ENCODE measurements at regions not wholly inside any gene's neighbourhood (a gene's known extent, or its start where the extent isn't known, plus 50 kb on each side); places are given as distances from the start of the nearest gene placed in this dataset.

- H3K27ac ChIP-seq (ENCODE audit: control insufficient read depth, insufficient read depth) = no peak overlapping the region
- no peaks in the 10 kb centered on the region for H4K20me1 ChIP-seq (ENCODE audit: control insufficient read depth, insufficient read depth)
- in situ Hi-C loops (cut with MboI) = no loop called here
- no peaks in the 10 kb centered on the region for H3K79me2 ChIP-seq (ENCODE audit: control insufficient read depth, insufficient read depth, low read length)
- ATAC-seq = no peak
- ChIA-PET CTCF (no interaction called here), RAD21 (ENCODE audit: unreplicated experiment) (no interaction called here), SMC1A (ENCODE audit: uncharacterized antibody, unreplicated experiment) (no interaction called here), POLR2A (no interaction called here)
- 0% methylated on average over 1 of the region's 1 CpG for WGBS (ENCODE audit: insufficient coverage, insufficient replicate concordance, low lambda C conversion rate, missing lambda C conversion rate)
- no peak for DNase-seq (ENCODE audit: low read depth, low spot score)
- no peak overlapping the region for H3K9ac ChIP-seq (ENCODE audit: control insufficient read depth, insufficient read depth, low read length)
- no peak overlapping the region for H3K4me3 ChIP-seq
- FAIRE-seq = no peak
- H3K27me3 ChIP-seq (replicated peaks in 1 of 2; ENCODE audit: control insufficient read depth in 2 of 2, insufficient read depth in 2 of 2, low read length in 1 of 2) = no peaks in the 10 kb centered on the region
- H3K9me3 ChIP-seq (replicated peaks; ENCODE audit: control insufficient read depth, insufficient read depth, low read length) = no peaks in the 10 kb centered on the region
- H3K4me2 ChIP-seq (ENCODE audit: control insufficient read depth, insufficient read depth) = no peak overlapping the region
- no TSS peak for BruUV-seq (replicated peaks)
- no peaks in the 10 kb centered on the region for H3K36me3 ChIP-seq (ENCODE audit: control insufficient read depth in 2 of 2, insufficient read depth in 2 of 2, low read length in 1 of 2)
- TF ChIP-seq, protein P1, sequence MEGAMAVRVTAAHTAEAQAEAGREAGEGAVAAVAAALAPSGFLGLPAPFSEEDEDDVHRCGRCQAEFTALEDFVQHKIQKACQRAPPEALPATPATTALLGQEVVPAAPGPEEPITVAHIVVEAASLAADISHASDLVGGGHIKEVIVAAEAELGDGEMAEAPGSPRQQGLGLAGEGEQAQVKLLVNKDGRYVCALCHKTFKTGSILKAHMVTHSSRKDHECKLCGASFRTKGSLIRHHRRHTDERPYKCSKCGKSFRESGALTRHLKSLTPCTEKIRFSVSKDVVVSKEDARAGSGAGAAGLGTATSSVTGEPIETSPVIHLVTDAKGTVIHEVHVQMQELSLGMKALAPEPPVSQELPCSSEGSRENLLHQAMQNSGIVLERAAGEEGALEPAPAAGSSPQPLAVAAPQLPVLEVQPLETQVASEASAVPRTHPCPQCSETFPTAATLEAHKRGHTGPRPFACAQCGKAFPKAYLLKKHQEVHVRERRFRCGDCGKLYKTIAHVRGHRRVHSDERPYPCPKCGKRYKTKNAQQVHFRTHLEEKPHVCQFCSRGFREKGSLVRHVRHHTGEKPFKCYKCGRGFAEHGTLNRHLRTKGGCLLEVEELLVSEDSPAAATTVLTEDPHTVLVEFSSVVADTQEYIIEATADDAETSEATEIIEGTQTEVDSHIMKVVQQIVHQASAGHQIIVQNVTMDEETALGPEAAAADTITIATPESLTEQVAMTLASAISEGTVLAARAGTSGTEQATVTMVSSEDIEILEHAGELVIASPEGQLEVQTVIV (IDR thresholded peaks at IDR 0.05; ENCODE audit: borderline replicate concordance, partially characterized antibody) = no peak
- TF ChIP-seq HDGF (IDR thresholded peaks at IDR 0.05) = no peak
- no peak for TF ChIP-seq LARP7 (IDR thresholded peaks at IDR 0.05)
- TF ChIP-seq RB1 (IDR thresholded peaks at IDR 0.05; ENCODE audit: borderline replicate concordance) = no peak
- no peak for TF ChIP-seq ATF3 (IDR thresholded peaks at IDR 0.05; ENCODE audit: borderline replicate concordance, extremely low read depth, low read depth, low read length)
- no peak for TF ChIP-seq TARDBP (IDR thresholded peaks at IDR 0.05; ENCODE audit: borderline replicate concordance)
- no peak for TF ChIP-seq ZNF24 (IDR thresholded peaks at IDR 0.05)
- no peak for TF ChIP-seq SREBF1 (IDR thresholded peaks at IDR 0.05; ENCODE audit: low read length)
- no peak for TF ChIP-seq MTA3 (IDR thresholded peaks at IDR 0.05; ENCODE audit: borderline replicate concordance, low read length)
- no peak for TF ChIP-seq POLR2A (IDR thresholded peaks at IDR 0.05; ENCODE audit: low read depth, low read length)
- no peak for TF ChIP-seq CBFB (IDR thresholded peaks at IDR 0.05; ENCODE audit: low read depth)
- TF ChIP-seq TCF12 (IDR thresholded peaks at IDR 0.05; ENCODE audit: low read depth, low read length) = no peak
- intact Hi-C loops (cut with micrococcal nuclease; ENCODE audit: unreplicated experiment) = no loop called here
- H3K4me1 ChIP-seq (ENCODE audit: control insufficient read depth, insufficient read depth, low read length) = no peaks in the 10 kb centered on the region
- H2AFZ ChIP-seq (ENCODE audit: control insufficient read depth, low read depth, low read length) = no peak overlapping the region
Observed at GRCh38 chr3:84504761-84505160, 454.0 kb upstream of the CADM2 start.
